ENCODE measurements at regions not wholly inside any gene's neighbourhood (a gene's known extent, or its start where the extent isn't known, plus 50 kb on each side); places are given as distances from the start of the nearest gene placed in this dataset.

GRCh38 chr12:22396735-22397134 lies 62.2 kb upstream of the ST8SIA1 start:
- DNase-seq: no peak

- peak in 3 of 6 experiments; percentile 31 to 39 (median 32) for DNase-seq
Measured at GRCh38 chr12:22396253-22396652, 61.7 kb upstream of the ST8SIA1 start.

- no peak for DNase-seq
Measured at GRCh38 chr12:22395666-22396065, 61.2 kb upstream of the ST8SIA1 start.

Data from stimulated activated naive CD4-positive, alpha-beta T cell (primary cell).